ENCODE measurements at regions not wholly inside any gene's neighbourhood (a gene's known extent, or its start where the extent isn't known, plus 50 kb on each side); places are given as distances from the start of the nearest gene placed in this dataset.
"Not testable (repeated sequence)": the region's sequence is repeated elsewhere in the genome, so short reads cannot be mapped to it uniquely, and the experiment has no call there.

DNA sequence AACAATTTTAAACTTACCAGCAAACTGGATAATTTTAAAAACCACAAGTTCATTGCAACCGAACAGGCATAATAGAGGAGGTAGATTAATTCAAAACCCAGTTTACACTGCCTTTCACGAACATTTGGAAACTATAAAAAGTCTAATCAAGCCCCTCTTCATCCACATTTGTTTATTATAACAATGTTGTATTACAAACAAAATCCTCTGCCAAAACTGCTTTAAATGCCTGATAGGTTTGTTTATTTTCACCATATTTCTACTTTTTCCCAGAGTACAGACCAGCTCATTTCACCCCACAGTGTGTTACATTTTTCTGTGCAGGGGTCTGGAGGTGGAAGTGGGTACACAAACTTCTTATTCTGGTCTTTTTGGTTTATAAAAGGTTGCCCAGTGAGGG is 184.2 kb downstream of the OSR1 start:
- H3K27me3 ChIP-seq: no peaks in the 10 kb centered on the region
- intact Hi-C loops (cut with DNase I): no loop called here
- TF ChIP-seq, protein P1, sequence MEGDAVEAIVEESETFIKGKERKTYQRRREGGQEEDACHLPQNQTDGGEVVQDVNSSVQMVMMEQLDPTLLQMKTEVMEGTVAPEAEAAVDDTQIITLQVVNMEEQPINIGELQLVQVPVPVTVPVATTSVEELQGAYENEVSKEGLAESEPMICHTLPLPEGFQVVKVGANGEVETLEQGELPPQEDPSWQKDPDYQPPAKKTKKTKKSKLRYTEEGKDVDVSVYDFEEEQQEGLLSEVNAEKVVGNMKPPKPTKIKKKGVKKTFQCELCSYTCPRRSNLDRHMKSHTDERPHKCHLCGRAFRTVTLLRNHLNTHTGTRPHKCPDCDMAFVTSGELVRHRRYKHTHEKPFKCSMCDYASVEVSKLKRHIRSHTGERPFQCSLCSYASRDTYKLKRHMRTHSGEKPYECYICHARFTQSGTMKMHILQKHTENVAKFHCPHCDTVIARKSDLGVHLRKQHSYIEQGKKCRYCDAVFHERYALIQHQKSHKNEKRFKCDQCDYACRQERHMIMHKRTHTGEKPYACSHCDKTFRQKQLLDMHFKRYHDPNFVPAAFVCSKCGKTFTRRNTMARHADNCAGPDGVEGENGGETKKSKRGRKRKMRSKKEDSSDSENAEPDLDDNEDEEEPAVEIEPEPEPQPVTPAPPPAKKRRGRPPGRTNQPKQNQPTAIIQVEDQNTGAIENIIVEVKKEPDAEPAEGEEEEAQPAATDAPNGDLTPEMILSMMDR (IDR thresholded peaks at IDR 0.05): no peak
- TF ChIP-seq POLR2A (IDR thresholded peaks at IDR 0.05) (no peak), EP300 (IDR thresholded peaks at IDR 0.05) (no peak)
- H3K4me3 ChIP-seq: no peak overlapping the region
- H3K27ac ChIP-seq: no peak overlapping the region
- H3K4me1 ChIP-seq (ENCODE audit: insufficient read depth): no peaks in the 10 kb centered on the region
- WGBS, 3 donors: 13 to 55% (median 37%) methylated on average over 2 of the region's 2 CpGs
- H3K9me3 ChIP-seq: no peaks in the 10 kb centered on the region
- no peak for DNase-seq
- H3K36me3 ChIP-seq: no peaks in the 10 kb centered on the region

DNA sequence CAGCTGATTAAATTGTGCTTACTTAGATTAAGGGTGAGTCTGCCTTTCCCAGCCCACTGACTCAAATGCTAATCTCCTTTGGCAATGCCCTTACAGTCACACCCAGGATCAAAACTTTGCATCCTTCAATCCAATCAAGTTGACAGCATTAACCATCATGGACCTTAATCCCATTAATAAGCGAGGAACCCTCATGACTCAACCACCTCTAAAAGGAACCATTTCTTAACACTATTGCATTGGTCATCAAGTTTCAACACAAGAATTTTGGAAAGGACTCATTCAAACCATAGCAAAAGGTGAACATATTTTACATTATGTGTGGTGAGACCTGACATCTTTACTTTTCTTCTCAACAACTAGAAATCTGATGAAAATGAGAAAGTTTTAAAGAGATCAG is 187.0 kb downstream of the OSR1 start:
- intact Hi-C loops (cut with DNase I): no loop called here
- Histone ChIP-seq H3K4me1 (ENCODE audit: insufficient read depth) (no peaks in the 10 kb centered on the region), H3K9me3 (no peaks in the 10 kb centered on the region), H3K27me3 (no peaks in the 10 kb centered on the region), H3K4me3 (no peak overlapping the region), H3K27ac (no peak overlapping the region), H3K36me3 (no peaks in the 10 kb centered on the region)
- no peak for DNase-seq
- 94 to 98% (median 95%) methylated on average over 1 of the region's 1 CpG for WGBS, 3 donors
- TF ChIP-seq, protein P1 (IDR thresholded peaks at IDR 0.05): no peak
- TF ChIP-seq POLR2A (IDR thresholded peaks at IDR 0.05) (no peak), EP300 (IDR thresholded peaks at IDR 0.05) (no peak)

DNA sequence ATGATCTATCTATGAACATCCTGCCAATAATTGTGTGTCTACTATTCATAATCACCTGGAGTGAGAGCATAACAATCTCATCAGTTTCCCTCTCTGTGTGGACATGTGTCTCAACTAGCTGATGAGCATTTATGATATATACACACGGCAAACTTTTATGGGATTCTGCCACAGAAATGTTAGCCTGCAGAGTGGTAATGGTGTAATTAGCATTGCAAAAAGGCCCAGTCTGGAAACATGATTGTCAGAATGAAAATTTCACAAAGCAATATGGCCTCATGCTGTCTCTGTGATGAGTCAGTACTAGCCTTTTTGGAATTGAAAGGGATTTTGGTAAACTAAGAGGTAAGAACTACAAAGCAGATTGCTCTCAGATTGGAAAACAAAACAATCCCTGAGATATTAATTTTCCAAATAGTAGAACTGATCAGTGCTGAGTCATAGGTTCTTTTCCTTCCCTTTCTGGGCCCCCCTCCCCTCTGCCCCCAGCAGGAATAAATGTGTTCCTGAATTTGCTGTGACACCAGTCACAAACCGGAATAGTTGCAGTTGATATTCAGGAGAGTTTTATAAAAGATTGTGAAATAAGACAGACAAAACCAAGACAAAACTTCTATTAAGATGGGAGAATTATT is 189.2 kb downstream of the OSR1 start:
- intact Hi-C loops (cut with DNase I): no loop called here
- no peaks in the 10 kb centered on the region for H3K9me3 ChIP-seq
- H3K4me3 ChIP-seq: no peak overlapping the region
- H3K27me3 ChIP-seq: no peaks in the 10 kb centered on the region
- TF ChIP-seq EP300 (IDR thresholded peaks at IDR 0.05) (no peak), POLR2A (IDR thresholded peaks at IDR 0.05) (no peak)
- TF ChIP-seq, protein P1 (IDR thresholded peaks at IDR 0.05): no peak
- H3K27ac ChIP-seq: no peak overlapping the region
- no peak for DNase-seq
- WGBS, 3 donors: 86 to 95% (median 92%) methylated on average over 2 of the region's 2 CpGs
- no peaks in the 10 kb centered on the region for H3K4me1 ChIP-seq (ENCODE audit: insufficient read depth)
- H3K36me3 ChIP-seq: no peaks in the 10 kb centered on the region

DNA sequence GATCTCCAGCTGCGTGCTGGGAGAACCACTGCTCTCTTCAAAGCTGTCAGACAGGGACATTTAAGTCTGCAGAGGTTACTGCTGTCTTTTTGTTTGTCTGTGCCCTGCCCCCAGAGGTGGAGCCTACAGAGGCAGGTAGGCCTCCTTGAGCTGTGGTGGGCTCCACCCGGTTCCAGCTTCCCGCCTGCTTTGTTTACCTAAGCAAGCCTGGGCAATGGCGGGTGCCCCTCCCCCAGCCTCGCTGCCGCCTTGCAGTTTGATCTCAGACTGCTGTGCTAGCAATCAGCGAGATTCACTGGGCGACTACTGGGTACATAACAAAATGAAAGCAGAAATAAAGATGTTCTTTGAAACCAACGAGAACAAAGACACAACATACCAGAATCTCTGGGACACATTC is 194.3 kb downstream of the OSR1 start:
- H3K27ac ChIP-seq; intact Hi-C loops (cut with DNase I); H3K4me3 ChIP-seq; H3K27me3 ChIP-seq; H3K4me1 ChIP-seq (ENCODE audit: insufficient read depth); DNase-seq; H3K9me3 ChIP-seq; H3K36me3 ChIP-seq: not testable (repeated sequence)
- 62 to 73% (median 69%) methylated on average over 8 to 9 of the region's 9 CpGs for WGBS, 3 donors

DNA sequence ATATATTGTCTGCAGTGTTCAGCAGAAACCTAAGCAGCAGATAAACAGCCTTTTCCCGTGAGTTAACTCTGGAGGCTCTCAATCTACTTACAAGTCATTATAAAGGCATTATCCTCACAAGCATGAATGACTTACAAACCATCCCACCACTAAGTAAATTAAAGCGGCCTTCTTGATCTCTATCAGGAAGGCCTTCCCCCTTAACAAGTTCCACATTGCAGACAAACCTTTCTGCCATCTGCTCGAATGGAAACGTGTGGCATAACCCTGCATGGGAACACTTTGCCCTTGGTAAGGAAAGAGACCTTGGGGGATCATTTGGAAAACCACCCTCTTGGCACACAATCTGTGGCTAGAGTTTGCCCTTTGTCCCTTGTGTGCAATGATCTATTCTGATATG is 199.5 kb downstream of the OSR1 start:
- H3K27me3 ChIP-seq: no peaks in the 10 kb centered on the region
- intact Hi-C loops (cut with DNase I): no loop called here

More for the DNA sequence above, 199.5 kb downstream of the OSR1 start:
- H3K4me3 ChIP-seq: no peak overlapping the region
- DNase-seq: no peak
- WGBS, 3 donors: 91 to 94% (median 92%) methylated on average over 4 of the region's 4 CpGs
- TF ChIP-seq POLR2A (IDR thresholded peaks at IDR 0.05) (no peak), EP300 (IDR thresholded peaks at IDR 0.05) (no peak)
- TF ChIP-seq, protein P1 (IDR thresholded peaks at IDR 0.05): no peak
- no peak overlapping the region for H3K27ac ChIP-seq
- no peaks in the 10 kb centered on the region for H3K4me1 ChIP-seq (ENCODE audit: insufficient read depth)
- H3K36me3 ChIP-seq: no peaks in the 10 kb centered on the region
- no peaks in the 10 kb centered on the region for H3K9me3 ChIP-seq

Data from ovary (tissue), 7 donors.